IPS-18a (cell line): ENCODE measurements at regions not wholly inside any gene's neighbourhood (a gene's known extent, or its start where the extent isn't known, plus 50 kb on each side); places are given as distances from the start of the nearest gene placed in this dataset.

Experiments
- H3K27ac ChIP-seq: one replicate; pipeline ENCODE4 v1.5.1; 2013; ENCODE audit warnings: low read length
- H3K27me3 ChIP-seq: one replicate; pipeline ENCODE4 v1.6.1; 2013; ENCODE audit warnings: mild to moderate bottlenecking, low read length; ENCODE audit not compliant: control insufficient read depth, insufficient read depth
- H3K36me3 ChIP-seq: one replicate; pipeline ENCODE4 v1.6.1; 2013; ENCODE audit warnings: low read depth, low read length; ENCODE audit not compliant: control insufficient read depth
- H3K4me1 ChIP-seq: one replicate; pipeline ENCODE4 v1.6.1; 2013; ENCODE audit warnings: low read depth, low read length; ENCODE audit not compliant: control insufficient read depth
- H3K4me3 ChIP-seq: one replicate; pipeline ENCODE4 v1.5.1; 2013; ENCODE audit warnings: low read length
- H3K9ac ChIP-seq: one replicate; pipeline ENCODE4 v1.6.1; 2013; ENCODE audit warnings: mild to moderate bottlenecking, low read length, moderate library complexity
- H3K9me3 ChIP-seq: one replicate; pipeline ENCODE4 v1.6.1; 2013; ENCODE audit warnings: low read depth, low read length; ENCODE audit not compliant: control insufficient read depth

- H3K27ac ChIP-seq: no peak overlapping the region
- no peaks in the 10 kb centered on the region for H3K9me3 ChIP-seq
- H3K36me3 ChIP-seq: no peaks in the 10 kb centered on the region
- no peak overlapping the region for H3K4me3 ChIP-seq
- H3K9ac ChIP-seq: no peak overlapping the region
- H3K4me1 ChIP-seq: no peaks in the 10 kb centered on the region
- H3K27me3 ChIP-seq: no peaks in the 10 kb centered on the region
These were observed 140.5 kb downstream of the SNX18 start for GRCh38 chr5:54658010-54658409.

GRCh38 chr5:54656261-54656728 lies 138.7 kb downstream of the SNX18 start:
- Histone ChIP-seq H3K27ac (no peak overlapping the region), H3K36me3 (no peaks in the 10 kb centered on the region), H3K9me3 (no peaks in the 10 kb centered on the region), H3K4me1 (no peaks in the 10 kb centered on the region), H3K9ac (no peak overlapping the region), H3K4me3 (no peak overlapping the region), H3K27me3 (no peaks in the 10 kb centered on the region)

- Histone ChIP-seq H3K27me3 (no peaks in the 10 kb centered on the region), H3K9me3 (no peaks in the 10 kb centered on the region), H3K27ac (no peak overlapping the region), H3K4me3 (no peak overlapping the region), H3K4me1 (no peaks in the 10 kb centered on the region), H3K36me3 (no peaks in the 10 kb centered on the region), H3K9ac (no peak overlapping the region)
These were observed 138.2 kb downstream of the SNX18 start for GRCh38 chr5:54655761-54656160.

- no peaks in the 10 kb centered on the region for H3K27me3 ChIP-seq
- H3K9ac ChIP-seq: no peak overlapping the region
- no peaks in the 10 kb centered on the region for H3K9me3 ChIP-seq
- no peaks in the 10 kb centered on the region for H3K4me1 ChIP-seq
- no peak overlapping the region for H3K4me3 ChIP-seq
- no peaks in the 10 kb centered on the region for H3K36me3 ChIP-seq
- H3K27ac ChIP-seq: no peak overlapping the region
These were observed 137.7 kb downstream of the SNX18 start for GRCh38 chr5:54655266-54655665.

GRCh38 chr5:54653956-54654614 lies 136.5 kb downstream of the SNX18 start:
- no peaks in the 10 kb centered on the region for H3K36me3 ChIP-seq
- no peak overlapping the region for H3K4me3 ChIP-seq
- H3K27ac ChIP-seq: no peak overlapping the region
- no peaks in the 10 kb centered on the region for H3K4me1 ChIP-seq
- no peaks in the 10 kb centered on the region for H3K27me3 ChIP-seq
- no peaks in the 10 kb centered on the region for H3K9me3 ChIP-seq
- H3K9ac ChIP-seq: no peak overlapping the region

- Histone ChIP-seq H3K4me3 (no peak overlapping the region), H3K36me3 (no peaks in the 10 kb centered on the region), H3K27ac (no peak overlapping the region), H3K9ac (no peak overlapping the region), H3K27me3 (no peaks in the 10 kb centered on the region), H3K9me3 (no peaks in the 10 kb centered on the region), H3K4me1 (peaks cover 8% of the 10 kb centered on the region)
These were observed 134.0 kb downstream of the SNX18 start for GRCh38 chr5:54651482-54652076.

- H3K9ac ChIP-seq: no peak overlapping the region
- no peaks in the 10 kb centered on the region for H3K36me3 ChIP-seq
- H3K27ac ChIP-seq: no peak overlapping the region
- no peaks in the 10 kb centered on the region for H3K27me3 ChIP-seq
- no peak overlapping the region for H3K4me3 ChIP-seq
- no peaks in the 10 kb centered on the region for H3K9me3 ChIP-seq
- H3K4me1 ChIP-seq: peaks cover 14% of the 10 kb centered on the region
These were observed 131.5 kb downstream of the SNX18 start for GRCh38 chr5:54649041-54649504.

GRCh38 chr5:54646356-54647101 lies 129.0 kb downstream of the SNX18 start:
- H3K27ac ChIP-seq: no peak overlapping the region
- H3K4me1 ChIP-seq: peaks cover 14% of the 10 kb centered on the region
- no peak overlapping the region for H3K4me3 ChIP-seq
- no peaks in the 10 kb centered on the region for H3K9me3 ChIP-seq
- no peak overlapping the region for H3K9ac ChIP-seq
- no peaks in the 10 kb centered on the region for H3K27me3 ChIP-seq
- no peaks in the 10 kb centered on the region for H3K36me3 ChIP-seq

GRCh38 chr5:54645882-54646355 lies 128.4 kb downstream of the SNX18 start:
- H3K27me3 ChIP-seq: no peaks in the 10 kb centered on the region
- no peaks in the 10 kb centered on the region for H3K36me3 ChIP-seq
- no peaks in the 10 kb centered on the region for H3K9me3 ChIP-seq
- H3K4me1 ChIP-seq: peaks cover 14% of the 10 kb centered on the region
- H3K4me3 ChIP-seq: no peak overlapping the region
- no peak overlapping the region for H3K27ac ChIP-seq
- no peak overlapping the region for H3K9ac ChIP-seq

- Histone ChIP-seq H3K27ac (no peak overlapping the region), H3K4me3 (no peak overlapping the region), H3K9me3 (no peaks in the 10 kb centered on the region), H3K27me3 (no peaks in the 10 kb centered on the region), H3K9ac (no peak overlapping the region), H3K36me3 (no peaks in the 10 kb centered on the region), H3K4me1 (peaks cover 23% of the 10 kb centered on the region)
These were observed 126.7 kb downstream of the SNX18 start for GRCh38 chr5:54644226-54644625.

- no peaks in the 10 kb centered on the region for H3K9me3 ChIP-seq
These were observed 126.1 kb downstream of the SNX18 start for GRCh38 chr5:54643685-54644106.

More at GRCh38 chr5:54643685-54644106, 126.1 kb downstream of the SNX18 start:
- Histone ChIP-seq H3K27ac (no peak overlapping the region), H3K4me3 (no peak overlapping the region), H3K4me1 (peaks cover 26% of the 10 kb centered on the region), H3K36me3 (no peaks in the 10 kb centered on the region), H3K27me3 (no peaks in the 10 kb centered on the region), H3K9ac (no peak overlapping the region)
